B cell (primary cell): ENCODE measurements at regions not wholly inside any gene's neighbourhood (a gene's known extent, or its start where the extent isn't known, plus 50 kb on each side); places are given as distances from the start of the nearest gene placed in this dataset.

ENCODE experiments used
- ATAC-seq: fragments of 200-7000 bp; cut with Tn5 transposase; one replicate; pipeline ENCODE4 v1.10.0; 2021; ENCODE audit warnings: low read depth, mild to moderate bottlenecking, moderate number of reproducible peaks, moderate library complexity
- CTCF ChIA-PET: fragments of 350-600 bp; sonication (Branson Sonifier 250); formaldehyde crosslinking; loops from one replicate; lab custom pipeline; 2021; ENCODE audit warnings: antibody characterized with exemption, inconsistent platforms; lab: Charles Lee
- POLR2A ChIA-PET: fragments of 350-600 bp; sonication (Branson Sonifier 250); formaldehyde crosslinking; loops from one replicate; lab custom pipeline; 2021; ENCODE audit warnings: antibody characterized with exemption; lab: Charles Lee
- DNase-seq: peaks from one replicate; pipeline ENCODE4 v3.0.0; 2013
- H2AFZ ChIP-seq: 2 replicates; pipeline ENCODE4 v1.6.1; 2012; ENCODE audit warnings: mild to moderate bottlenecking, low read depth, low read length; ENCODE audit not compliant: insufficient read depth, poor library complexity, severe bottlenecking
- H3K27ac ChIP-seq, 2 donors: 1 replicate in 1 of 2; 2 replicates in 1 of 2; pipeline ENCODE4 v1.5.1; 2012 to 2013; ENCODE audit warnings: low read length in 2 of 2, mild to moderate bottlenecking in 2 of 2, moderate library complexity in 1 of 2
- H3K27me3 ChIP-seq, 4 experiments: fragments of 200-600 bp in 1 of 4; sonication (generic) in 1 of 4; replicated peaks in 1 of 4; 1 replicate in 2 of 4; 2 replicates in 2 of 4; pipeline versions ENCODE4 v1.6.1 to v1.7.0; 2013 to 2016; ENCODE audit warnings: low read length in 3 of 4, mild to moderate bottlenecking in 2 of 4, mixed read lengths in 1 of 4, moderate library complexity in 1 of 4; ENCODE audit not compliant: insufficient read depth in 4 of 4, control insufficient read depth in 3 of 4; ENCODE audit errors: control extremely low read depth in 1 of 4
- H3K36me3 ChIP-seq, 2 experiments: replicated peaks in 1 of 2; 1 replicate in 1 of 2; 2 replicates in 1 of 2; pipeline versions ENCODE4 v1.6.1 to v1.7.1; 2013; ENCODE audit warnings: low read length in 1 of 2; ENCODE audit not compliant: insufficient read depth in 2 of 2, control insufficient read depth in 1 of 2; ENCODE audit errors: control extremely low read depth in 1 of 2, extremely low read depth in 1 of 2
- H3K4me1 ChIP-seq, 2 donors: fragments of 200-600 bp in 1 of 2; sonication (generic) in 1 of 2; 1 replicate in 1 of 2; 2 replicates in 1 of 2; pipeline versions ENCODE4 v1.5.1 to v1.6.1; 2013 to 2017; ENCODE audit warnings: low read length in 2 of 2; ENCODE audit not compliant: control insufficient read depth in 2 of 2, insufficient read depth in 2 of 2
- H3K4me2 ChIP-seq: replicated peaks from 2 replicates; pipeline ENCODE3; 2012; ENCODE audit warnings: mild to moderate bottlenecking, low read depth, low read length; ENCODE audit not compliant: poor library complexity, severe bottlenecking
- H3K4me3 ChIP-seq, 5 experiments: fragments of 200-600 bp in 1 of 5; sonication (generic) in 1 of 5; 1 replicate in 3 of 5; 2 replicates in 2 of 5; pipeline versions ENCODE4 v1.5.1 to v1.7.0; 2011 to 2016; ENCODE audit warnings: low read length in 4 of 5, mild to moderate bottlenecking in 4 of 5, low read depth in 2 of 5, control low read depth in 1 of 5, moderate library complexity in 1 of 5; ENCODE audit not compliant: insufficient read depth in 1 of 5; ENCODE audit errors: control extremely low read depth in 1 of 5, extremely low read depth in 1 of 5
- H3K79me2 ChIP-seq: fragments of 200-600 bp; sonication (generic); one replicate; pipeline ENCODE4 v1.6.0; 2016; ENCODE audit warnings: low read length; ENCODE audit not compliant: control insufficient read depth, insufficient read depth
- H3K9ac ChIP-seq: fragments of 200-600 bp; sonication (generic); 2 replicates; pipeline ENCODE4 v1.6.1; 2017; ENCODE audit warnings: mild to moderate bottlenecking, low read length, moderate library complexity
- H3K9me3 ChIP-seq, 3 donors: one replicate each; pipeline versions ENCODE4 v1.6.1 to v1.7.1; 2013; ENCODE audit warnings: low read length in 2 of 3; ENCODE audit not compliant: control insufficient read depth in 2 of 3, insufficient read depth in 1 of 3; ENCODE audit errors: control extremely low read depth in 1 of 3
- H4K20me1 ChIP-seq: 2 replicates; pipeline ENCODE4 v1.6.0; 2012; ENCODE audit warnings: mild to moderate bottlenecking, low read length; ENCODE audit not compliant: insufficient read depth, control insufficient read depth, poor library complexity, severe bottlenecking
- H3K27ac Mint-ChIP-seq: one replicate; pipeline ENCODE4 v1.8.0; 2021; ENCODE audit warnings: mixed read lengths
- H3K27me3 Mint-ChIP-seq: one replicate; pipeline ENCODE4 v1.8.0; 2021; ENCODE audit warnings: mixed read lengths
- H3K4me1 Mint-ChIP-seq: one replicate; pipeline ENCODE4 v1.8.0; 2021; ENCODE audit warnings: mixed read lengths
- H3K4me3 Mint-ChIP-seq: one replicate; pipeline ENCODE4 v1.8.0; 2021; ENCODE audit warnings: mixed read lengths
- H3K9me3 Mint-ChIP-seq: one replicate; pipeline ENCODE4 v1.8.0; 2022; ENCODE audit warnings: mixed read lengths; ENCODE audit not compliant: insufficient read depth
- CTCF ChIP-seq: fragments of 200-600 bp; IDR thresholded peaks from one replicate; pipeline ENCODE4 v1.8.0; 2022; ENCODE audit warnings: antibody characterized with exemption, mild to moderate bottlenecking
- EZH2 ChIP-seq: IDR thresholded peaks from 2 replicates; pipeline ENCODE4 v1.6.1; 2012; ENCODE audit warnings: borderline replicate concordance, low read depth, mild to moderate bottlenecking, moderate library complexity, low read length; ENCODE audit not compliant: insufficient read depth, poor library complexity, severe bottlenecking
- WGBS: methylation state at CpG from one replicate; pipeline ENCODE4 v1.1.5; 2013; ENCODE audit warnings: missing lambda C conversion rate; ENCODE audit not compliant: insufficient coverage; 5-methylcytosine and 5-hydroxymethylcytosine counted together
- intact Hi-C: fragments of 100-400 bp; cut with micrococcal nuclease; formaldehyde crosslinking; loops from one replicate; pipeline ENCODE4 v1.10.0; 2022

GRCh38 chr12:13799574-13799973 lies 181.8 kb downstream of the GRIN2B start:
- 54% methylated on average over 2 of the region's 3 CpGs for WGBS
- H3K27ac Mint-ChIP-seq = no peak overlapping the region

GRCh38 chr12:13798162-13798561 lies 183.2 kb downstream of the GRIN2B start:
- Histone ChIP-seq H3K27me3 (no peaks in the 10 kb centered on the region), H3K9ac (no peak overlapping the region), H3K4me3 (no peak overlapping the region), H3K79me2 (no peaks in the 10 kb centered on the region), H3K27ac (no peak overlapping the region), H3K4me2 (no peak overlapping the region), H4K20me1 (no peaks in the 10 kb centered on the region), H3K36me3 (no peaks in the 10 kb centered on the region), H3K9me3 (no peaks in the 10 kb centered on the region), H2AFZ (no peak overlapping the region), H3K4me1 (no peaks in the 10 kb centered on the region)
- ChIA-PET CTCF (interaction anchor here (0.6 kb wide), 1 partner anchor 16 kb away, joined by 4 read pairs; no protein-coding TSS in a partner anchor), POLR2A (no interaction called here)
- intact Hi-C loops = no loop called here
- Mint-ChIP-seq H3K27me3 (no peaks in the 10 kb centered on the region), H3K4me1 (no peaks in the 10 kb centered on the region), H3K4me3 (no peak overlapping the region), H3K27ac (no peak overlapping the region), H3K9me3 (peaks cover 5% of the 10 kb centered on the region)
- TF ChIP-seq EZH2 (no peak), CTCF (no peak)
- DNase-seq (no peak), ATAC-seq (no peak)

More at GRCh38 chr12:13799574-13799973, 181.8 kb downstream of the GRIN2B start:
- Histone ChIP-seq H3K9me3 (no peaks in the 10 kb centered on the region), H3K27ac (no peak overlapping the region), H4K20me1 (no peaks in the 10 kb centered on the region), H3K4me1 (no peaks in the 10 kb centered on the region), H2AFZ (no peak overlapping the region), H3K4me3 (no peak overlapping the region), H3K79me2 (no peaks in the 10 kb centered on the region), H3K4me2 (no peak overlapping the region), H3K27me3 (no peaks in the 10 kb centered on the region), H3K9ac (no peak overlapping the region), H3K36me3 (no peaks in the 10 kb centered on the region)
- DNase-seq = no peak
- Mint-ChIP-seq H3K4me3 (no peak overlapping the region), H3K4me1 (no peaks in the 10 kb centered on the region), H3K27me3 (no peaks in the 10 kb centered on the region), H3K9me3 (peaks cover 5% of the 10 kb centered on the region)
- intact Hi-C loops = no loop called here
- TF ChIP-seq EZH2 = no peak
- TF ChIP-seq CTCF = no peak
- ChIA-PET POLR2A (no interaction called here), CTCF (no interaction called here)
- ATAC-seq = no peak
